BE2C (cell line): ENCODE measurements at regions not wholly inside any gene's neighbourhood (a gene's known extent, or its start where the extent isn't known, plus 50 kb on each side); places are given as distances from the start of the nearest gene placed in this dataset.

Experiments
- DNase-seq: peaks from one replicate; pipeline ENCODE4 v3.0.0-alpha.2; 2020
- H3K27me3 ChIP-seq: fragments of 250-450 bp; sonication (Bioruptor Pico); 2 replicates; pipeline ENCODE4 v1.5.1; 2020; ENCODE audit warnings: mild to moderate bottlenecking
- H3K36me3 ChIP-seq: fragments of 250-450 bp; sonication (Bioruptor Pico); 2 replicates; pipeline ENCODE4 v1.5.1; 2020; ENCODE audit warnings: mild to moderate bottlenecking
- H3K4me1 ChIP-seq: fragments of 250-450 bp; sonication (Bioruptor Pico); 2 replicates; pipeline ENCODE4 v1.5.1; 2020
- H3K4me3 ChIP-seq: 2 replicates; pipeline ENCODE4 v1.5.1; 2011; ENCODE audit warnings: low read depth, low read length
- H3K9me3 ChIP-seq: fragments of 250-450 bp; sonication (Bioruptor Pico); 2 replicates; pipeline ENCODE4 v1.5.1; 2020
- TF ChIP-seq, protein P1 (sequence below): IDR thresholded peaks from 2 replicates; pipeline ENCODE4 v1.5.1; 2012; ENCODE audit warnings: mild to moderate bottlenecking, low read depth, low read length

DNA sequence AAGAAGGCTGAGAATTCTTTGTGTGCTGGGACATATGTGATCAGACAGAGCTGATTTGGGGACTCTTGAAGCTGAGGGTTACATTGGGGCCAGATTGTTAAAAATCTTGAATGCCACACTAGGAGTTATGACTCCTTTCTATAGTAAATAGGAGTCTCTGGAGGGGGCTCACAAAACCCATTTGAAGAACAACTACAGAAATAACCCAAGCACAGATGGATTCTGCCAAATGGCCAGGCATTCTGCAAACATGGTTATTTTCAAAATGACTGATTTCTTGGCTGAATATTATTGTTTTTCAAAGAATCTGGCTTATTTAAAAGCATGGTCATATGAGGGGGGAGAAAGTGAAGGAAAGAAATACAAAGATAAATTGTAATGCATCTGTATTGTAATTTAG is 625.5 kb upstream of the TENM4 start:
- TF ChIP-seq, protein P1, sequence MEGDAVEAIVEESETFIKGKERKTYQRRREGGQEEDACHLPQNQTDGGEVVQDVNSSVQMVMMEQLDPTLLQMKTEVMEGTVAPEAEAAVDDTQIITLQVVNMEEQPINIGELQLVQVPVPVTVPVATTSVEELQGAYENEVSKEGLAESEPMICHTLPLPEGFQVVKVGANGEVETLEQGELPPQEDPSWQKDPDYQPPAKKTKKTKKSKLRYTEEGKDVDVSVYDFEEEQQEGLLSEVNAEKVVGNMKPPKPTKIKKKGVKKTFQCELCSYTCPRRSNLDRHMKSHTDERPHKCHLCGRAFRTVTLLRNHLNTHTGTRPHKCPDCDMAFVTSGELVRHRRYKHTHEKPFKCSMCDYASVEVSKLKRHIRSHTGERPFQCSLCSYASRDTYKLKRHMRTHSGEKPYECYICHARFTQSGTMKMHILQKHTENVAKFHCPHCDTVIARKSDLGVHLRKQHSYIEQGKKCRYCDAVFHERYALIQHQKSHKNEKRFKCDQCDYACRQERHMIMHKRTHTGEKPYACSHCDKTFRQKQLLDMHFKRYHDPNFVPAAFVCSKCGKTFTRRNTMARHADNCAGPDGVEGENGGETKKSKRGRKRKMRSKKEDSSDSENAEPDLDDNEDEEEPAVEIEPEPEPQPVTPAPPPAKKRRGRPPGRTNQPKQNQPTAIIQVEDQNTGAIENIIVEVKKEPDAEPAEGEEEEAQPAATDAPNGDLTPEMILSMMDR: no peak
- Histone ChIP-seq H3K9me3 (no peaks in the 10 kb centered on the region), H3K4me1 (no peaks in the 10 kb centered on the region)

DNA sequence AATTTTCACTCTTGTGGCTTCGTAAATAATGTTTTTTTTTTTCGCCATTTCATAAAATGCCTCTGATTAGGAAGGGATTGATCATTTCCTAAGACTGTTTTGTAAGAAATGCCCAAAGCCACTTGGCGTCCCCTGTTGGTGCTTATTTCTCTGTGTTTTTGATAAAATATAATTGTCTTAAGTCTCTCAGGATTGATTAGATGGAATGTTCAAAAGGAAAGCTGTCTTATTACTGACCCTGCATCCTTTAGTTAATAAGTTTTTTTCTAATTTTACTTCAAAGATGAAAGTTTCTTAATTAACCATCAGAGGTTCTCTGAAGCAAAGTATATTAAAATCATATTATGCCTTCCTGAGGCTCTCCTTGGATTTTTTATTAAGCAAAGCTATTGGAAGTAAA is 624.3 kb upstream of the TENM4 start:
- TF ChIP-seq, protein P1: no peak
- H3K4me1 ChIP-seq: no peaks in the 10 kb centered on the region
- H3K9me3 ChIP-seq: no peaks in the 10 kb centered on the region
- no peaks in the 10 kb centered on the region for H3K27me3 ChIP-seq
- H3K4me3 ChIP-seq: no peak overlapping the region
- no peaks in the 10 kb centered on the region for H3K36me3 ChIP-seq
- DNase-seq: no peak

More for the DNA sequence above, 625.5 kb upstream of the TENM4 start:
- H3K27me3 ChIP-seq: no peaks in the 10 kb centered on the region
- H3K36me3 ChIP-seq: no peaks in the 10 kb centered on the region
- no peak for DNase-seq
- H3K4me3 ChIP-seq: no peak overlapping the region

DNA sequence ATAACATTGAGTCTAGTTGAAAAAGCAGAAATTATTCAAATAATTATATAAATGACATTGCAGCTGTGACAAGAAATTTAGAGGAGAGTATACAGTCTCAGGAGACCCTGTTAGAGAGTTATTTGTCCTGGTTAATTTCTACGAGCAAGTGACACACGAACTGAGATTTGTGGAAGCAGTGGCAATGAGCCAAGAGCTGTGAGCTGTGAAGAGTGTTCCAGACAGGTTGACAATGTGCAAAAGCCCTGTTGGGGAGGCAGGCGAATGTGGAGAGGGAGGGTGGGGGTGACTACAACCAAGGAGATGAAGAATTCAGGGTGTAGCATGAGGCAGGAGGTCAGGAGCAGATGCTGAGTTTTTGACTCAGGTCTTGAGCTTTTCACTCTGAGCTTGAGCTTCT is 620.2 kb upstream of the TENM4 start:
- DNase-seq: no peak
- no peaks in the 10 kb centered on the region for H3K36me3 ChIP-seq
- H3K9me3 ChIP-seq: no peaks in the 10 kb centered on the region
- no peak overlapping the region for H3K4me3 ChIP-seq
- TF ChIP-seq, protein P1: no peak
- no peaks in the 10 kb centered on the region for H3K4me1 ChIP-seq
- H3K27me3 ChIP-seq: no peaks in the 10 kb centered on the region

DNA sequence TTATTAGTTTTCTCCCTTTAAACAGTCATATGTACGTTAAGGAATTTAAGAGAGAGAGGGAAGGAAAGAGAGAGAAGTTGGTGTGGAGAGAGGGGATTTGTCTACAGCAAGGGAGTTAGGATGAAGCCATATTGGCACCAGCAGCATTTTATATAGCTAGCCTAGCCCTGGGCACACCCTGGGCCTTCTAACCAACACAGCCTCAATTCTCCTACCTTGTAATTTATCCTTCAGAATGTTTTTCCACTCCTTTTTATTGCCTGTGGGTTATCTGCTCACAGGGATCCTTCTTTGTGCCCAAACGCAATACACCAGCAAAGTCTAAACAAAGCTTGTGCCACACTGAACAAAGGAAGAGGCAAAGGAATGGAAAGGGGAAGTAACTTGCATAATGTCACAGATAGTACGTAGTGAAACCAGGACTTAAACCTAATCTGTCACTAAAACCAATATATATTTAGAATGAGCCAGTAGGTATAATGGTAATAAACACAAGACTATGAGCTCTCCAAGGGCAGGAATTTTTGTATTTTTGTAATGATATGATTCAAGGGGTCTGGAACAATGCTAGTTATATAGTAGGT is 613.8 kb upstream of the TENM4 start:
- no peak for DNase-seq

DNA sequence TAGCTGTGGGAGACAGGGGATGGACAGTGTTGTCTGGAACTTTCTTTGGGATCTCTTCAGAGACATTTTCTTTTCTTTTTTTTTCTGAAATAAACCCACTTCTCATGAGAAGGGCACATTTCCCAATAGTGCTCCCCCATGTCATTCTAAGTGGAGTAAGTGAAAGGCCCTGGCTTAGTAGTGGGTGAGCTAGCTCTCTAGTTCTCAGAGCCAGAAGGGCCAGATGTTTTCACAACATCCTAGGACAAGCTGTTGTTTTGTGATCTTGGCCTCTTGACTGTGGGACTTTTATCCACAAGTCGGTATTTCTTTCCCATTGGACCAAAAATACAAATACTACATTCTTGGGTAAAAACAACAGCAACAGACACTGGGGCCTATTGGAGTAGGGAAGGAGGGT is 607.7 kb upstream of the TENM4 start:
- TF ChIP-seq, protein P1: no peak
- Histone ChIP-seq H3K27me3 (no peaks in the 10 kb centered on the region), H3K4me3 (no peak overlapping the region), H3K4me1 (no peaks in the 10 kb centered on the region), H3K36me3 (no peaks in the 10 kb centered on the region), H3K9me3 (no peaks in the 10 kb centered on the region)
- no peak for DNase-seq

More for the DNA sequence above, 613.8 kb upstream of the TENM4 start:
- H3K4me3 ChIP-seq: no peak overlapping the region
- no peaks in the 10 kb centered on the region for H3K9me3 ChIP-seq
- no peaks in the 10 kb centered on the region for H3K36me3 ChIP-seq
- no peaks in the 10 kb centered on the region; the same call in 1 of the 2 replicates for H3K27me3 ChIP-seq
- H3K4me1 ChIP-seq: no peaks in the 10 kb centered on the region
- TF ChIP-seq, protein P1: no peak

DNA sequence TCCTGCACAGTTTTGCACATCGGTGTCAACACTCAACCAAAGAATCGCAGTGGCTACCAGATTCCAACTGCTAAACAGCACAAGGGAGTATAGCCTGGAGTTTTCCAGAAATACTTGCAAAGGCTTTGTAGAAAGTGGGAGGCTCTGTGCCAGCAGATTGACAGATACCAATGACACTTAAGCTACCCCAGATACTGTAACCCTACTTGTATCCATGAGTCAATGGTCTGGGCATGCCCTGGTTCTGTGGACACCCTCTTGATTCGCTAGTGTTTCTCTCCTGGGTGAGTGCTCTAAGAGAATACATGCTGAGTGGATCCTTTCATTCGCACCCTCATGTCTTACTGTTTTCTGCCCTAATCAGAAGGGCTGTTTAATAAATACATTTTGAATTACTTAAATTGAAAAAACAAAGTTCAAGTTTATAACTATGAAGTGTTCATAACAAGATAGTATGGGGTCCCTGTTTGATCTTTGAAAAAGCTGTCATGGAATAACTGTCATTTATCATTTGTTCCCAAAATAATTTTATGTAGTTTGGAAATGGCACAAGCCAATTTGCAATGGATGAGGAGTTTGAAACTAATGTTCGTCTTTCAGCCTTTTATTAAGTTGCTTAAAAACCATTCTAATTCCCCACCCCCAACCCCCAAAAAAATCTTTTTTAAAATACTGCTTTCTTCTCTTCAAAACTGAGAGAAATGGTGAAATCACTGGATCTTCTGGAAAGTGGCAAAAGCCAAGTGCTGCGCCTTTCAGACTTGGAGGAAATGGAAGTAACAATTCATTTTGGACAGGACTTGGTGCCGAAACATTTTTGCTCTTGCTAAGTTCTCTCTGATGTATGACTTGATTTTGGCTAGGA is 600.5 kb upstream of the TENM4 start:
- H3K4me3 ChIP-seq: no peak overlapping the region
- H3K27me3 ChIP-seq: no peaks in the 10 kb centered on the region
- TF ChIP-seq, protein P1: no peak
- H3K4me1 ChIP-seq: no peaks in the 10 kb centered on the region
- no peaks in the 10 kb centered on the region for H3K9me3 ChIP-seq
- DNase-seq: no peak
- no peaks in the 10 kb centered on the region for H3K36me3 ChIP-seq
